GM21381 (cell line): ENCODE measurements at regions not wholly inside any gene's neighbourhood (a gene's known extent, or its start where the extent isn't known, plus 50 kb on each side); places are given as distances from the start of the nearest gene placed in this dataset.

Experiments
- ATAC-seq: cut with Tn5 transposase; IDR thresholded peaks from one replicate; pipeline ENCODE4 v1.9.1; 2021; ENCODE audit warnings: mild to moderate bottlenecking, moderate library complexity; ENCODE audit not compliant: unreplicated experiment

GRCh38 chr5:60274747-60275146 is 381.2 kb upstream of the PDE4D start:
- ATAC-seq = no peak

GRCh38 chr5:60271517-60271916 is 378.0 kb upstream of the PDE4D start:
- no peak for ATAC-seq

- no peak for ATAC-seq
Observed at GRCh38 chr5:60267907-60268306, 374.4 kb upstream of the PDE4D start.

- no peak for ATAC-seq
Observed at GRCh38 chr5:60263346-60263745, 369.8 kb upstream of the PDE4D start.

GRCh38 chr5:60262576-60263295 is 369.2 kb upstream of the PDE4D start:
- no peak for ATAC-seq

- no peak for ATAC-seq
Observed at GRCh38 chr5:60261732-60262131, 368.2 kb upstream of the PDE4D start.

- no peak for ATAC-seq
Observed at GRCh38 chr5:60260658-60261057, 367.1 kb upstream of the PDE4D start.

GRCh38 chr5:60259730-60260129 is 366.2 kb upstream of the PDE4D start:
- no peak for ATAC-seq

- no peak for ATAC-seq
Observed at GRCh38 chr5:60257596-60258271, 364.2 kb upstream of the PDE4D start.

GRCh38 chr5:60256546-60256945 is 363.0 kb upstream of the PDE4D start:
- no peak for ATAC-seq

- ATAC-seq = peak; percentile 93
Observed at GRCh38 chr5:60248901-60249300, 355.4 kb upstream of the PDE4D start.

- no peak for ATAC-seq
Observed at GRCh38 chr5:60243713-60244112, 350.2 kb upstream of the PDE4D start.

- no peak for ATAC-seq
Observed at GRCh38 chr5:60232036-60232795, 338.7 kb upstream of the PDE4D start.

- no peak for ATAC-seq
Observed at GRCh38 chr5:60230456-60230855, 336.9 kb upstream of the PDE4D start.

GRCh38 chr5:60229691-60230185 is 336.2 kb upstream of the PDE4D start:
- no peak for ATAC-seq

- no peak for ATAC-seq
Observed at GRCh38 chr5:60228676-60229075, 335.1 kb upstream of the PDE4D start.

GRCh38 chr5:60226128-60226527 is 332.6 kb upstream of the PDE4D start:
- ATAC-seq = no peak

GRCh38 chr5:60223342-60223741 is 329.8 kb upstream of the PDE4D start:
- no peak for ATAC-seq

- ATAC-seq = no peak
Observed at GRCh38 chr5:60219921-60220320, 326.4 kb upstream of the PDE4D start.

- ATAC-seq = no peak
Observed at GRCh38 chr5:60210810-60211209, 317.3 kb upstream of the PDE4D start.

- no peak for ATAC-seq
Observed at GRCh38 chr5:60209146-60209840, 315.8 kb upstream of the PDE4D start.
